Gastrocnemius medialis (tissue), 4 donors: ENCODE measurements at regions not wholly inside any gene's neighbourhood (a gene's known extent, or its start where the extent isn't known, plus 50 kb on each side); places are given as distances from the start of the nearest gene placed in this dataset.
A peak's percentile ranks its signal among the peaks of the same experiment; 100 is the strongest.

ENCODE experiments used
- ATAC-seq, 2 donors: fragments of 150-250 bp; one replicate each; pipeline ENCODE4 v1.9.1; 2016
- DNase-seq, 2 donors: peaks; one replicate each; pipeline ENCODE4 v3.0.0-alpha.2; 2019
- H3K27ac ChIP-seq, 4 donors: fragments of 200-600 bp; sonication (generic); 1 replicate in 1 of 4; 2 replicates in 3 of 4; pipeline ENCODE4 v1.5.1; 2016 to 2018; ENCODE audit warnings: mild to moderate bottlenecking in 2 of 4, moderate library complexity in 1 of 4
- H3K27me3 ChIP-seq, 3 donors: fragments of 200-600 bp; sonication (generic) in 2 of 3; 1 replicate in 1 of 3; 2 replicates in 2 of 3; pipeline versions ENCODE4 v1.5.1 to v1.6.0; 2016 to 2019; ENCODE audit warnings: mild to moderate bottlenecking in 1 of 3, moderate library complexity in 1 of 3
- H3K36me3 ChIP-seq, 2 donors: fragments of 200-600 bp; sonication (generic) in 1 of 2; one replicate each; pipeline ENCODE4 v1.5.1; 2017 to 2018
- H3K4me1 ChIP-seq, 2 donors: fragments of 200-600 bp; sonication (generic) in 1 of 2; one replicate each; pipeline ENCODE4 v1.5.1; 2016 to 2017; ENCODE audit warnings: mild to moderate bottlenecking in 2 of 2
- H3K4me3 ChIP-seq, 4 donors: fragments of 200-600 bp; sonication (generic) in 3 of 4; 1 replicate in 1 of 4; 2 replicates in 3 of 4; pipeline ENCODE4 v1.5.1; 2016 to 2019; ENCODE audit warnings: mild to moderate bottlenecking in 2 of 4
- H3K9me3 ChIP-seq, 3 donors: fragments of 200-600 bp; sonication (generic) in 2 of 3; 1 replicate in 1 of 3; 2 replicates in 2 of 3; pipeline ENCODE4 v1.5.1; 2016 to 2019
- POLR2A ChIP-seq, 2 donors: fragments of 450-650 bp; IDR thresholded peaks; one replicate each; pipeline ENCODE4 v1.6.1; 2017; ENCODE audit warnings: antibody characterized with exemption in 2 of 2, mild to moderate bottlenecking in 2 of 2, moderate library complexity in 2 of 2
- in situ Hi-C, 4 donors: fragments of 200-750 bp; cut with MboI; loops; one replicate each; pipeline versions ENCODE4 v1.15.0 to v1.8.0; 2017; ENCODE audit warnings: low sequenced_read_pairs in 4 of 4
- intact Hi-C: fragments of 100-400 bp; cut with DNase I; formaldehyde crosslinking; loops from one replicate; pipeline ENCODE4 v1.15.1; 2023; ENCODE audit warnings: low total_unique reads
- TF ChIP-seq, protein P1 (sequence below), 5 experiments: fragments of 450-650 bp in 3 of 5; fragments of 200-600 bp in 2 of 5; sonication (generic) in 2 of 5; IDR thresholded peaks in 4 of 5; conservative IDR thresholded peaks in 1 of 5; 1 replicate in 4 of 5; 2 replicates in 1 of 5; pipeline ENCODE4 v1.5.1; 2016 to 2019; ENCODE audit warnings: antibody characterized with exemption in 5 of 5, mild to moderate bottlenecking in 3 of 5, moderate library complexity in 3 of 5

DNA sequence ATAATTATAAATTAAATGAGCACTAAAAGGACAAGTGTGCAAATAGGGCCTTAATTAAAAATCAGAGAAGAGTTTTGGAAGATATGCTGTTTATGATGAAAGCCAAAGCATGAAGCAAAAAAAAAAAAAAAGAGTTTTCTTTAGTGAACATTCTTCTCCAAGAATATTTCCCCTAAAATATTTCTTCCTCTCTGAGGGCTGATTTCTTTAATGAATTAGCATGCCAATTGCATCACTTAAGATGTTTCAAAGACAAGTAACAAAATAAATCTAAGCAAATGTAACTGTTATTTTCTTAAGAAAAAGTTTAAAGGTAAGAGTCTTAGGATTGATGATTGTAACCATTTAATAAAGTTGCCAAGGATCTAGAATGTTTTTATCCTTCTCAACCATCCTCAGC lies 81.6 kb upstream of the MPDZ start:
- ATAC-seq (no peak), DNase-seq (no peak)
- no peak for TF ChIP-seq POLR2A (IDR thresholded peaks at IDR 0.05)
- TF ChIP-seq, protein P1, sequence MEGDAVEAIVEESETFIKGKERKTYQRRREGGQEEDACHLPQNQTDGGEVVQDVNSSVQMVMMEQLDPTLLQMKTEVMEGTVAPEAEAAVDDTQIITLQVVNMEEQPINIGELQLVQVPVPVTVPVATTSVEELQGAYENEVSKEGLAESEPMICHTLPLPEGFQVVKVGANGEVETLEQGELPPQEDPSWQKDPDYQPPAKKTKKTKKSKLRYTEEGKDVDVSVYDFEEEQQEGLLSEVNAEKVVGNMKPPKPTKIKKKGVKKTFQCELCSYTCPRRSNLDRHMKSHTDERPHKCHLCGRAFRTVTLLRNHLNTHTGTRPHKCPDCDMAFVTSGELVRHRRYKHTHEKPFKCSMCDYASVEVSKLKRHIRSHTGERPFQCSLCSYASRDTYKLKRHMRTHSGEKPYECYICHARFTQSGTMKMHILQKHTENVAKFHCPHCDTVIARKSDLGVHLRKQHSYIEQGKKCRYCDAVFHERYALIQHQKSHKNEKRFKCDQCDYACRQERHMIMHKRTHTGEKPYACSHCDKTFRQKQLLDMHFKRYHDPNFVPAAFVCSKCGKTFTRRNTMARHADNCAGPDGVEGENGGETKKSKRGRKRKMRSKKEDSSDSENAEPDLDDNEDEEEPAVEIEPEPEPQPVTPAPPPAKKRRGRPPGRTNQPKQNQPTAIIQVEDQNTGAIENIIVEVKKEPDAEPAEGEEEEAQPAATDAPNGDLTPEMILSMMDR (IDR thresholded peaks at IDR 0.05 in 4 of 5, conservative IDR thresholded peaks at IDR 0.05 in 1 of 5), result no peak
- peak overlapping the region in 1 of 4 donors; percentile 4 for H3K27ac ChIP-seq
- intact Hi-C loops (no loop called here), in situ Hi-C loops (loop anchor here in 1 of 4 donors (10.0 kb wide), 1 partner anchor 64 kb away; no protein-coding TSS in a partner anchor)
- peaks cover 0 to 3% of the 10 kb centered on the region in 2 donors for H3K4me1 ChIP-seq
- H3K9me3 ChIP-seq, result no peaks in the 10 kb centered on the region
- H3K27me3 ChIP-seq, result no peaks in the 10 kb centered on the region
- H3K36me3 ChIP-seq, result no peaks in the 10 kb centered on the region
- no peak overlapping the region for H3K4me3 ChIP-seq

DNA sequence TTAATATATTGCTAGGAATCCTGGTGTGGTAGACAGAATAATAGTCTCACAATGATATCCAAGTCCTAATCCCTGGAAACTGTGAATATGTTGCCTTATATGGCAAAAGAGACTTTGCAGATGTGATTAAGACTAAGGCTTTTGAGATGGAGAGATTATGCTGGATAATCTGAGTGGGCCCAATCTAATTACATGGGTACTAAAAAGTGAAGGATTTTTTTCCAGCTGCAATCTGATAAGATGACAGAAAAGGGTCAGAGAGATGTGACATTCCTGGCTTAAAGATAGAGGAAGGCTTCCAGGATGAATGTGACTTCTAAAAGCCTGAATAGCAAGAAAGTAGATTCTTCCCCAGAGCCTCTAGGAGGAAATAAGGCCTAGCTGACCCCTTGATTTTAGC lies 80.7 kb upstream of the MPDZ start:
- Histone ChIP-seq H3K36me3 (no peaks in the 10 kb centered on the region), H3K4me1 (peaks cover 0 to 3% of the 10 kb centered on the region in 2 donors), H3K4me3 (no peak overlapping the region), H3K27me3 (no peaks in the 10 kb centered on the region), H3K9me3 (no peaks in the 10 kb centered on the region), H3K27ac (peak overlapping the region in 1 of 4 donors; percentile 8)
- TF ChIP-seq POLR2A (IDR thresholded peaks at IDR 0.05), result no peak
- in situ Hi-C loops (loop anchor here in 1 of 4 donors (10.0 kb wide), 1 partner anchor 65 kb away; no protein-coding TSS in a partner anchor), intact Hi-C loops (no loop called here)
- DNase-seq (no peak), ATAC-seq (no peak)

DNA sequence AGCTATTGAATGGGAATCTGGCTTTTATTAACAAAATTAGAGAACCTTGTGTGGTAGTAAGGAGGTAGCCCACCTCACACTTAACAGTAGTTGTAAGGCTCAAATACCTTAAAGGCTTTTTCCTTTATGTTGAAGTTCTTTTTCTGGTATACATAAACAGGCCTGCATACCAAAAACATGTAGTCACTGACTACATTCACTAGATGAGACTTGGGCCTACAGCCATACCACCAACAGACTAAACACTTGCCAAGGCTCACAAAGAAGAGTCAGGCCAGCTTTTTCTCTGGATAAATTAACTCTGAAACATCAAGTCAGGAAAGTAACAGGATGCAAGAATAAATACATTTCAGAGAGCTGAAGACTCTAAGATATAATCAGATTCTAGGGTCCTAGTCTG lies 78.6 kb upstream of the MPDZ start:
- Histone ChIP-seq H3K4me1 (peaks cover 0 to 3% of the 10 kb centered on the region in 2 donors), H3K4me3 (no peak overlapping the region), H3K36me3 (no peaks in the 10 kb centered on the region), H3K27ac (no peak overlapping the region), H3K9me3 (no peaks in the 10 kb centered on the region), H3K27me3 (no peaks in the 10 kb centered on the region)
- no peak for ATAC-seq
- no peak for TF ChIP-seq POLR2A (IDR thresholded peaks at IDR 0.05)
- TF ChIP-seq, protein P1 (IDR thresholded peaks at IDR 0.05 in 4 of 5, conservative IDR thresholded peaks at IDR 0.05 in 1 of 5), result no peak
- intact Hi-C loops (no loop called here), in situ Hi-C loops (loop anchor here in 3 of 4 donors (5.0 to 10.0 kb wide), 2 partner anchors 997 to 999 kb away; no protein-coding TSS in a partner anchor)
- no peak for DNase-seq

DNA sequence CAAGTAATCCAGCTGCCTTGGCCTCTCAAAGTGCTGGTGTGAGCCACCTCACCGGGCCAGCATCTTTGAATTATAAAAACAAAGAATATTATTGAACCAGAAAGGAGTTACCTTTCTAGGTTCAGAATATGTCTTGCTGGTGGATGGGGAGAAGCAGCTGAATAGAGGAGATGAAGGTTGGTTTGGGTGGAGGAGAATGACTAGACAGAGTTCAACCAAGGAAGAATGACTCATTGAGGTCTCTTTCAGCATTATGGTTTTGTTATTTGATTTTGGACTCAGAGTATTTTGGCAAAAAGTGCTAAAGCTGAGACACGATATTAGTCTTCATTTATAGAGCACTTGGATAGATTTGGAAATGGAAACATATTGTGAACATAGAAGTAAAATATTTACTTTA lies 75.2 kb upstream of the MPDZ start:
- no peak for DNase-seq
- TF ChIP-seq POLR2A (IDR thresholded peaks at IDR 0.05), result no peak
- TF ChIP-seq, protein P1 (IDR thresholded peaks at IDR 0.05 in 4 of 5, conservative IDR thresholded peaks at IDR 0.05 in 1 of 5), result no peak
- in situ Hi-C loops, result loop anchor here in 3 of 4 donors (5.0 to 10.0 kb wide), 2 partner anchors 1000 to 1003 kb away; no protein-coding TSS in a partner anchor

DNA sequence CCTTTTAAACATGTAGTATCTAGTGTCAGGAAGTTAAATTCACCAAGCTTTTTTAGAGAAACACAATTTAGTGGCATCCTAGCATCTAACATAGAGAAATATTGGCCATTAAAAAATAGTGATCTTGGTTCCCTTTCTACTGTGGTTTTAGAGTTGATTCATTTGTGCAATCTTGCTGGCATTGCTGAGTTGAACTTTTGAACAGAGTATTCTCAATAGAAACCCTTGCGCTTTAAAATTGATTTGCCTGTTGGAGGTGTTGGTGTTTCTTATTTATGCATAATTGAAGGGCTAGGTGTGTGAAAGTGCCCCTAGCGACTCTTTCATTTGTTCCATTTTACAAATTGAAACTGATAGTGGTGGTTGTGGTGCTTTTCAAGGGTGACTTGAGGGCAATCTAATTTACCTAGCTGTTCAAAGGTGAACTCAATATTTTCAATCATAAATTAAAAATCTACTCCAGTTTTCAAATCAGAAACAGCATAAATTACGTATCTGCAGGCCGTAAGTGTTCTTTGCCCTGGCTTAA lies 73.0 kb upstream of the MPDZ start:
- in situ Hi-C loops (loop anchor here in 2 of 4 donors (10.0 kb wide), 1 partner anchor 1002 kb away; no protein-coding TSS in a partner anchor), intact Hi-C loops (loop anchor here (1.0 to 5.0 kb wide), 2 partner anchors 1001 to 1050 kb away; no protein-coding TSS in a partner anchor)
- no peaks in the 10 kb centered on the region for H3K9me3 ChIP-seq
- DNase-seq (no peak), ATAC-seq (no peak)
- no peak overlapping the region for H3K4me3 ChIP-seq
- H3K27ac ChIP-seq, result no peak overlapping the region
- H3K4me1 ChIP-seq, result no peaks in the 10 kb centered on the region
- no peaks in the 10 kb centered on the region for H3K27me3 ChIP-seq
- H3K36me3 ChIP-seq, result no peaks in the 10 kb centered on the region
- TF ChIP-seq POLR2A (IDR thresholded peaks at IDR 0.05), result no peak
- TF ChIP-seq, protein P1 (IDR thresholded peaks at IDR 0.05 in 4 of 5, conservative IDR thresholded peaks at IDR 0.05 in 1 of 5), result no peak

More for the DNA sequence above, 75.2 kb upstream of the MPDZ start:
- Histone ChIP-seq H3K36me3 (no peaks in the 10 kb centered on the region), H3K4me1 (no peaks in the 10 kb centered on the region), H3K27me3 (no peaks in the 10 kb centered on the region), H3K4me3 (no peak overlapping the region), H3K27ac (no peak overlapping the region), H3K9me3 (no peaks in the 10 kb centered on the region)
- ATAC-seq, result no peak
- intact Hi-C loops, result loop anchor here (5.0 kb wide), 1 partner anchor 1048 kb away; no protein-coding TSS in a partner anchor
